Activated T-helper 2 cell treated with anti-CD3 and anti-CD28 coated beads, Interferon-gamma antibody, Interleukin-2, Interleukin-4, amounts not matched to agents 10 μg/mL and 5 μg/mL and 100 μg/mL, durations not matched to agents 14 hours and 24 hours and 36 hours (primary cell): ENCODE measurements at regions not wholly inside any gene's neighbourhood (a gene's known extent, or its start where the extent isn't known, plus 50 kb on each side); places are given as distances from the start of the nearest gene placed in this dataset.

Experiments used
- DNase-seq: peaks from one replicate; pipeline ENCODE4 v3.0.0; 2021; ENCODE audit warnings: low spot score
- H3K27ac Mint-ChIP-seq: one replicate; pipeline ENCODE4 v1.8.0; 2021; ENCODE audit warnings: mixed read lengths
- H3K27me3 Mint-ChIP-seq: one replicate; pipeline ENCODE4 v1.8.0; 2021; ENCODE audit warnings: low read depth, mixed read lengths
- H3K36me3 Mint-ChIP-seq: one replicate; pipeline ENCODE4 v1.8.0; 2021; ENCODE audit warnings: low read depth, mixed read lengths
- H3K4me1 Mint-ChIP-seq: one replicate; pipeline ENCODE4 v1.8.0; 2021; ENCODE audit warnings: low read depth, mixed read lengths
- H3K4me3 Mint-ChIP-seq: one replicate; pipeline ENCODE4 v1.8.0; 2021; ENCODE audit warnings: low read depth, mild to moderate bottlenecking, moderate library complexity, mixed read lengths
- H3K9me3 Mint-ChIP-seq: one replicate; pipeline ENCODE4 v1.8.0; 2021; ENCODE audit warnings: mixed read lengths
- intact Hi-C: fragments of 100-400 bp; cut with micrococcal nuclease; formaldehyde crosslinking; loops from one replicate; pipeline ENCODE4 v1.15.1; 2023

DNA sequence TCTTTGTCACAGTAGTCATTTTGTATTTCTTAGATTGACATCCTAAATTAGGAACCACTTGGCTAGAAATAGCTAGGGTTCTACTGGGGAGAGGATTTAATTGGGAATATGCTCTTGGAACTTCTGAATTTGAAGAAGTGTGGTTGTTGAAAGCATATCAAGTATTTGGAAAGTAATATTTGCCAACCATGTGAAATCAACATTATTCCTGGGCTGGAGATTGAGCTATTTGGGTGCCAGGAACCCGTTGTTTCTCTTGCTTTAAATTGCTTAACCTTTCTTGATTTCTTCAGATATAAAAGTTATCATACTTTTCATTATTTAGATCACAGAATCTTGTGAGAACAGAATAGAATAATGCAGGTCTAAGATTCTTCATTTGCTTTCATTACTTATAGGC, 178.4 kb upstream of the ELL2 start:
- Mint-ChIP-seq H3K27me3 (peaks cover 16% of the 10 kb centered on the region), H3K27ac (no peak overlapping the region), H3K36me3 (no peaks in the 10 kb centered on the region), H3K4me1 (no peaks in the 10 kb centered on the region), H3K9me3 (no peaks in the 10 kb centered on the region), H3K4me3 (no peak overlapping the region)
- intact Hi-C loops: no loop called here
- no peak for DNase-seq

DNA sequence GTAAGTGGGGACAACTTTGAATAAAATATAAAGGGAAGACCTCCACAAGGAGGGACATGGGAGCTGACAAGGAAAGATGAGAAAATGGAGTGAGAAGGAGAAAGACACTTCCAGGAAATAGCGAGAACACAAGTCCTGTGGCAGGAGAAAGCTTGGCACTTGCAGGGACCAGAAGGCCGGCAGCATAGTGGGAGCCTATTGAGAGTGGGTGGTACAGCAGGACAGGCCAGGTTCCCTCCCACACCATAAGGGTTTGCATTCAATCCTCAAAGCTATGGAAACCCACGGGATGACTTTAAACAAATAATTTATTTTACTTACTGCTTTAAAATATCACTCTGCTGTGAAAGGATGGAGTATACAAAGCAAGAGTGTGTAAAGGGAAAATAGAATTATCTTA, 173.2 kb upstream of the ELL2 start:
- no peak overlapping the region for H3K27ac Mint-ChIP-seq
- no peak for DNase-seq
- H3K9me3 Mint-ChIP-seq: no peaks in the 10 kb centered on the region
- intact Hi-C loops: no loop called here
- H3K4me3 Mint-ChIP-seq: no peak overlapping the region
- peaks cover 11% of the 10 kb centered on the region for H3K27me3 Mint-ChIP-seq
- no peaks in the 10 kb centered on the region for H3K36me3 Mint-ChIP-seq
- no peaks in the 10 kb centered on the region for H3K4me1 Mint-ChIP-seq

DNA sequence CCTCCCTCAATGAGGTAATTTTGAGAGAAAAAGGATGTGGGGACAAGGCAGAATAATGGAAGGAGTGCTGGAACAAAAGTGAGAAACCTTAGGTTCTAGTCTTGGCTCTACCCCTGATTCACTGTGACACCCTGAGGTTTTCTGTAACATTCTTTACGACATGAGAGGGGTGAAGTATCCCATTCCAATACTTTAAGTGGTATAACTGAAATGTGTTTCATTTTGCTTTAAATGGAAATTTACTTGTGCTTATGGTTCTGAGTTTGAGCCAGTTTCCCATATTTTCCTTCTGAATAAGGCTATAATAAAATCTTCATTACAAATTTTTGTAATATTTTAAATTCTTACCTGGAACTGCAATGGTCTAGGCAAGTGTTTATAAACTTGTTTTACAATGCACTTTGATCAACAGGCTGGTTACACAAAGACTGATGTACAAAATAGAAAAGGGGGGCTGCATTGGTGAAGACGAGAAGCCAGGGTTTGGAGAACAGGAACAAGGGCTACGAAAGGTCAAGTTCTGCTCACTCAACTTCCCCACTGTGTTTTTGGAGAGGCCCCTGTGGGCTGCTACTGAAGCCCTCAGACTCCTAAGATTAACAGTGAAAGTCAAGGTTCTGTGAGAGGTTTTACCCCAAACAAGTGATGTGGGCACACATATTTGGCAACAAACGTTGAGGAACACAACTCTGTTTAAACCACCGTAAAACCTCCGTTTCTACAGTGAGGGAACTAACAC, 171.9 kb upstream of the ELL2 start:
- Mint-ChIP-seq H3K27ac (no peak overlapping the region), H3K36me3 (no peaks in the 10 kb centered on the region)
- intact Hi-C loops: no loop called here

DNA sequence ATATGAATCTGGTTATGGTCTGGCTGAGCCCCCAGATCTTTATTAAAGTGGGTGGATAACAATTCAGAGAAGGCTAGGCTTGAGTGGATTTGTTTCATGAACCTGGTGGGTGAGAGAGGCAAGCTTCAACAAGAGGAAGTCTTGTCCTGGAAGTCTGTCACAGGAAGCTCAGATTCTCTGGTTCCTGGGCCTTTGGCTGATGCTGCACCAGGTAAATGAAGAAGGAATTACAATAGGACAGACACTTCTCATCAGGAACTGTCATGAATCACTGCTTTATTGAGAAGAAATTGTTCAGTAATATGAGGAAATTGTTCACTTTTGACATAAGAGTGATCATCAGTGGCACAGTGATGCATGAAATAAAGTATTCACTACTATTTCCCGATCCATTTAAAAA, 167.6 kb upstream of the ELL2 start:
- H3K4me1 Mint-ChIP-seq: peaks cover 3% of the 10 kb centered on the region
- no peak overlapping the region for H3K4me3 Mint-ChIP-seq
- H3K36me3 Mint-ChIP-seq: no peaks in the 10 kb centered on the region
- intact Hi-C loops: no loop called here
- no peak for DNase-seq
- H3K9me3 Mint-ChIP-seq: no peaks in the 10 kb centered on the region
- no peak overlapping the region for H3K27ac Mint-ChIP-seq
- H3K27me3 Mint-ChIP-seq: peaks cover 12% of the 10 kb centered on the region

More for the DNA sequence above, 171.9 kb upstream of the ELL2 start:
- Mint-ChIP-seq H3K4me1 (no peaks in the 10 kb centered on the region), H3K4me3 (no peak overlapping the region), H3K9me3 (no peaks in the 10 kb centered on the region), H3K27me3 (peaks cover 7% of the 10 kb centered on the region)
- no peak for DNase-seq

DNA sequence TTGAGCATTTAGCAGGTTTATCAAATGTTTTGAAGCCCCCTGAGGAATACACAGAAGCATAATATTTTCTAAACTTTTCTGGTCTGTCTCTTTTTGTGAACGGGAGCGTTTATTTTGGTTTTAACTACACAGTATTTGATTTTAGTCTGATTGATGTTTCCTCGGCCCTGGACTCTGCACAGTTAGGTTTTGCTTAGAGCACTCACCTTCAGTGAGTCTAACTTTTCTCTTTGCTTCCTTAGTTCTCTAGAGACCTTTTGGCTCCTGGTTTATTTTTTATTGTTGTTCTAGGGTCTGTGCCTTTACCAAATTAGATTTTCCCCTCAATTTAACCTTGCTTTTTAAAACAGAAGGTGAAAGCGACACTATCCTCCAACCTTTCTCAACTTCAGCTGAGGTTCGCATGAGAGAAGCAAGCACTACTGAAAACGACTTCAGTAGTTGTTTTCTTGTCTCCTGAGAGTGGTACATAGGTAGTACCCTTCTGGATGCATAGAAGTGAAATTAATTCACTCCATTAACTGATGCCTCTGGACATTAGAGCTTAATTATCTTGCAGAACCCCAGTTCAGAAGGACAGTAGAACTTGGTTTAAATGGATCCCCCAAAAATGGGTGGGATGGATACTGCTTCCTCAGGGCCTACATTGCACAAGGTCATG, 166.7 kb upstream of the ELL2 start:
- H3K27me3 Mint-ChIP-seq: peaks cover 12% of the 10 kb centered on the region
- H3K4me1 Mint-ChIP-seq: peaks cover 3% of the 10 kb centered on the region
- no peaks in the 10 kb centered on the region for H3K9me3 Mint-ChIP-seq
- no peaks in the 10 kb centered on the region for H3K36me3 Mint-ChIP-seq
- DNase-seq: no peak
- intact Hi-C loops: no loop called here
- no peak overlapping the region for H3K27ac Mint-ChIP-seq
- no peak overlapping the region for H3K4me3 Mint-ChIP-seq

DNA sequence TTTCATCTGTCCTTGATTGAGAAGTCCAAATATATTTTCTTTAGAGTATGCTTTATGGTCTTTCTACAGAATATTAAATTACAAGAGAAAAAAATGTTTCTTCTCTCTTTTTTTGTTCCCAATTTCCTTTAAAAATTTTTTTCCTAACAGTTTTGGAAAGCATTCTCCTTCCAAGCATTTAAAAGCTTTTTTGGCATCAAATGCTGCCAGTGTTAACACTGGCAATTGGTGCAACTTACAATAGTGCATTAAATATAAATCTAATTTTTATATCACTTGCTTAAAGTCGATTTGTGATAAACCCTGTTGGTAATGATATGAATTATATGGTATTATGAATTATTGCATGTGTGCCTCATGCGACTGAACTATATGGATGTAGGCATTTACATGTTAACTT, 165.9 kb upstream of the ELL2 start:
- Mint-ChIP-seq H3K9me3 (no peaks in the 10 kb centered on the region), H3K4me1 (peaks cover 3% of the 10 kb centered on the region), H3K4me3 (no peak overlapping the region), H3K27me3 (peaks cover 12% of the 10 kb centered on the region), H3K36me3 (no peaks in the 10 kb centered on the region), H3K27ac (no peak overlapping the region)
- DNase-seq: no peak
- intact Hi-C loops: no loop called here

DNA sequence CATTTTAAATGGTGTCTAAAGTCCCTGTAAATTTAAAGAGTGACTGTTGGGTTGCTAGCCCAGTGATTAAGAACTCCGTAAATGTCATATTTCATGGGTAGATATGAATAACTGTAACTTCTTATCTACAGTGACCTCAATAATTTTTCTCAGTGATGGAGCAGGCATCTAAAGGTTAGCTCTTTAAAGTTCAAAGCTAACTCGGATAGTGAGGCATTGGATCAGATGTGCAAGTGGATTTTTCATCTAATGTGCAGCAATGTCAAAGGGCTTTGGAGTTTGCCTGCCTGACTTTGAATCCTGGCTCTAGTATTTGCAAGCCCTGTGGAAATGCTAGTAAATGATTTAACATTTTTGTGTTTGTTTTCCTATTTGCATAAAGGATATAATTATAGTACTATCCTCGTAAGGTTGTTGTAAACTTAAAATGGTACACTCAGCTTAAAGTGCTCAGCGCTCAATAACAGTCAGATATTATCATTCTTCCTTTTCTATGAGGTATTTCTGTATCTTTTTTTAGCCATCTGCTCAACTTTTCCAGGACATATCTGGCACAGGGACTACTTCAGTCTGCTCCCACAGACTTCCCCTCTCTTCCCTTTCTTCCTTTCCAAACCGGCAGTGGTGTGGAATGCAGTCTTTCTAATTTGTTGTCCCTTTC, 163.7 kb upstream of the ELL2 start:
- H3K27ac Mint-ChIP-seq: no peak overlapping the region
- no peaks in the 10 kb centered on the region for H3K9me3 Mint-ChIP-seq
- no peak overlapping the region for H3K4me3 Mint-ChIP-seq
- intact Hi-C loops: no loop called here
- H3K27me3 Mint-ChIP-seq: peaks cover 11% of the 10 kb centered on the region
- H3K36me3 Mint-ChIP-seq: no peaks in the 10 kb centered on the region
- no peak for DNase-seq
- H3K4me1 Mint-ChIP-seq: peaks cover 3% of the 10 kb centered on the region

DNA sequence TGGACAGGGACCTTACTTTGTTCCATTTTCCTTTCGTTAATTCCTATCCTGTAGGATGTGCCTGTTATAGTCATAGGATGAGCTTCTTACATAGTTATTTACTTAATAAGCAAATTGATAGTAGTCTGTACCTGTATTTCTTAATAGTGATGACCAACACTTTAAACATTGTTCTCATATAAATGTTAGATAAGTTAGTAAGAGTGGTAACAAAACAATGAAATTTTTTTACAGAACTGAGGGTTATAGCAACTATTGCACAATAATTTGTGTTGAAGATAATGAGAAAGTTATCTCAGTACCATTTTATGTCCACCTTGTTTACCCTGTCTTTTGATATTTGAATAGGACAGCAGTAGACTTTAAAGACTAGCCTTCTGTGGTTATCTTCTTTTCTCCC, 162.9 kb upstream of the ELL2 start:
- intact Hi-C loops: no loop called here
- H3K36me3 Mint-ChIP-seq: no peaks in the 10 kb centered on the region
- no peak overlapping the region for H3K27ac Mint-ChIP-seq

DNA sequence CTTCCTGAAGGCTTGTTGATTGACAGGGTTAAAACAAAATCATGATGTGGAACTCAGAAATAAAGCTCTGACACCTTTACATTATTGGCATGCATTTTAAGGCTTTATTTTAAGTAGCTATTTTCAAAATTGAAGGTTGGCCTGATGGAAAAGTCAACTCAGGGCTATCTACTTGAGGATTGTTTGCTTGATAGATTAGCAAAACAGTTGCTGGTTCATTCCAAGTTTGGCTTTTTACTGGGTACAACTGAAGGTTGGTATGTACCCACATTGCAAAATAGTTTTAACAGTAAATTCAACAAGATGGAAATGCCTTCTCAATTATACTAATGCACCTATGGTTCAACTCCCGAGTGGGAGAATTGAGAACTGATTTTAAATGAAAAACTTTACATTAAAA, 161.8 kb upstream of the ELL2 start:
- Mint-ChIP-seq H3K36me3 (no peaks in the 10 kb centered on the region), H3K27me3 (peaks cover 11% of the 10 kb centered on the region), H3K4me1 (peaks cover 3% of the 10 kb centered on the region), H3K9me3 (no peaks in the 10 kb centered on the region), H3K4me3 (no peak overlapping the region), H3K27ac (no peak overlapping the region)
- no peak for DNase-seq
- intact Hi-C loops: no loop called here

More for the DNA sequence above, 162.9 kb upstream of the ELL2 start:
- DNase-seq: no peak
- peaks cover 3% of the 10 kb centered on the region for H3K4me1 Mint-ChIP-seq
- H3K4me3 Mint-ChIP-seq: no peak overlapping the region
- H3K27me3 Mint-ChIP-seq: peaks cover 11% of the 10 kb centered on the region
- H3K9me3 Mint-ChIP-seq: no peaks in the 10 kb centered on the region

DNA sequence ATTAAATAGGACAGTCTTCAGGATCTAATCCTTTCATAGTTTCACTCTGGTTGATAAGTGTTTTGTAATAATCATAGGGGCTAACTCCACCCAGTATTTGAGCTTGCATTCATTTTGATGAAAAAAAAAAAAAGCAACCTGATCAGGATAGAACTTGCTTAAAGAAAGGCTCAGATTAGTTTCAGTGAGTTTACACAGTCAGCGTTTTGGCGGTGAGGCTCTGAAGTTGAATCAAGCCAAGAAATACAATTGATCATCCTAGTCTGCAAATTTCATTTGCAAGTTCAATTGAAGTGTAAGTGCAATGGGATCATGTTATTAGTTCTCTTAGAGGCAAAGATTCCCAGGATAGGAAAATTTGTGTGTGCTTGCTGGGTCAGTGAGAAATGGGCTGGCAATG, 159.7 kb upstream of the ELL2 start:
- intact Hi-C loops: no loop called here

DNA sequence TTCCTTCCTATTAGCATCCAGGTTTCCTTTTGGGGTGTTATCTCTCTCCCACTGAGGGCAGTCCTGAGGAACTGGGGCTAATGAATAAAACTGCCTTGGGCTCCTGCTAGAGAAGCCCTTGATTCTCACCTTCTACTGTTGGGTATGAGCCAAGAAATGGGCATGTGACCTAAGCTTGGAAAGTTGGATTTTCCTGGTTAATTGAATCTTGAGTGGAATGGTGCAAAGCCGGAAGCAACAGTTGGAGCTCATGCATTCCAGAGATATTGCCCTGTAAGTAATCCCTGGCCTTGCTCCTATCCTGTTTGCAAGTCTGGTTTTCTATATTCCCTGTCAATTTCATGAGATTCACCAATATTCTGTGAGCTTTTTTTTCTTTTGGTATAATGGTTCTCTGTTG, 158.5 kb upstream of the ELL2 start:
- Mint-ChIP-seq H3K27me3 (peaks cover 3% of the 10 kb centered on the region), H3K4me1 (peaks cover 9% of the 10 kb centered on the region), H3K9me3 (no peaks in the 10 kb centered on the region), H3K4me3 (no peak overlapping the region), H3K36me3 (no peaks in the 10 kb centered on the region), H3K27ac (no peak overlapping the region)
- no peak for DNase-seq
- intact Hi-C loops: no loop called here

More for the DNA sequence above, 159.7 kb upstream of the ELL2 start:
- DNase-seq: no peak
- Mint-ChIP-seq H3K27ac (no peak overlapping the region), H3K4me3 (no peak overlapping the region), H3K9me3 (no peaks in the 10 kb centered on the region), H3K4me1 (peaks cover 3% of the 10 kb centered on the region), H3K36me3 (no peaks in the 10 kb centered on the region), H3K27me3 (peaks cover 7% of the 10 kb centered on the region)

DNA sequence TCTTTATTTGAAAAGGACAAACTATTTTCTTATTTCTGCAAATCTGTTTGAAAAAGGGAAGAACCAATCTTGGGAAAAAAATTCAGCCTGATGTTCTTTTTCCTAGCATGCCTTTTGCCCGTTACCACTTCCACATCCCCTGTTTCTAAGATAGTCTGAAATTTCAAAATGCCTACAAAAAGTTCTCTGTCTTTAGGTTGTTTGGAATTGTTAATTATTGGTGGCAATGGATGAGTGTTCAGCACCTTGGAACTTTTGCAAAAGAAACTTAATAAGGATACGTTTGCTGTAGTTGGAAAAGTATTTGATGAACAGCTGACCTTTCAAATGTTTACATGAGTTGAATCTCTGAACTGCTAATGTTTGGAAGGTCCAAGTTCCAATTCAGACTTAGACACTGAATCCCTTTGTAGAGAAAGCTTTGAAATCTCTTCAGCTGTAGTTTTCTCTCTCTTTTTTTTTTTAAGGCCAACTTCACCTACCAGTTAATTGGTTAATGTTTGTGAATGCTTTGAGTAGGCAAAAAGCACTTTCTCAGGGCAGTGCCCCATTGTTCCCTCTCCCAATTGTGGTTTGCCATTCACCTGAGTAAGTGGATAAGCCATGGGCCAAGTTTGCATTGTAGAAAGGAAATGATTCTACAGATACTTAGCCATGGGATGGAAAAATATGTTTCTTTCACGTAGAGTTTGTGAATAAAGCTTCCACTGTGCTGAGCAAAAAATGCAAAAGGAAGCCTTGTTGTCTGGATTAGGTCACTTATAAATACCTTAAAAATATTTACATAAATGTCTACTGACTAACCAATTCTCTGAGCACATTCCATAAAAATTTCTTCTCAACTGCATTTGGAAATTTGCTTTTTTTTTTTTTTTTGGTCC, 156.4 kb upstream of the ELL2 start:
- Mint-ChIP-seq H3K36me3 (no peaks in the 10 kb centered on the region), H3K9me3 (no peaks in the 10 kb centered on the region), H3K4me1 (peaks cover 26% of the 10 kb centered on the region), H3K27me3 (no peaks in the 10 kb centered on the region), H3K4me3 (no peak overlapping the region), H3K27ac (no peak overlapping the region)
- DNase-seq: no peak
- intact Hi-C loops: no loop called here
